ENCODE measurements at regions not wholly inside any gene's neighbourhood (a gene's known extent, or its start where the extent isn't known, plus 50 kb on each side); places are given as distances from the start of the nearest gene placed in this dataset.

- Mint-ChIP-seq H3K36me3 (ENCODE audit: insufficient read depth) (no peaks in the 10 kb centered on the region), H3K27ac (no peak overlapping the region), H3K4me1 (ENCODE audit: low read depth) (no peaks in the 10 kb centered on the region), H3K9me3 (ENCODE audit: low read depth) (no peaks in the 10 kb centered on the region), H3K27me3 (peaks cover 25% of the 10 kb centered on the region), H3K4me3 (ENCODE audit: low read depth) (no peak overlapping the region)
- no peak for TF ChIP-seq CTCF (IDR thresholded peaks at IDR 0.05; ENCODE audit: unreplicated experiment)
- no peak for DNase-seq (ENCODE audit: low spot score, unreplicated experiment)
Observed at GRCh38 chr5:171593401-171593800, 174.0 kb downstream of the FGF18 start.

- no peaks in the 10 kb centered on the region for H3K9me3 Mint-ChIP-seq (ENCODE audit: low read depth)
- no peak for DNase-seq (ENCODE audit: low spot score, unreplicated experiment)
- no peak overlapping the region for H3K4me3 Mint-ChIP-seq (ENCODE audit: low read depth)
- no peak for TF ChIP-seq CTCF (IDR thresholded peaks at IDR 0.05; ENCODE audit: unreplicated experiment)
- H3K27ac Mint-ChIP-seq: no peak overlapping the region
- H3K27me3 Mint-ChIP-seq: peaks cover 24% of the 10 kb centered on the region
- no peaks in the 10 kb centered on the region for H3K36me3 Mint-ChIP-seq (ENCODE audit: insufficient read depth)
- no peaks in the 10 kb centered on the region for H3K4me1 Mint-ChIP-seq (ENCODE audit: low read depth)
Observed at GRCh38 chr5:171593976-171594375, 174.5 kb downstream of the FGF18 start.

GRCh38 chr5:171595401-171595800 is 176.0 kb downstream of the FGF18 start:
- peaks cover 20% of the 10 kb centered on the region for H3K27me3 Mint-ChIP-seq
- no peaks in the 10 kb centered on the region for H3K36me3 Mint-ChIP-seq (ENCODE audit: insufficient read depth)
- H3K9me3 Mint-ChIP-seq (ENCODE audit: low read depth): no peaks in the 10 kb centered on the region
- H3K4me3 Mint-ChIP-seq (ENCODE audit: low read depth): no peak overlapping the region
- DNase-seq (ENCODE audit: low spot score, unreplicated experiment): no peak
- H3K4me1 Mint-ChIP-seq (ENCODE audit: low read depth): no peaks in the 10 kb centered on the region
- no peak overlapping the region for H3K27ac Mint-ChIP-seq
- no peak for TF ChIP-seq CTCF (IDR thresholded peaks at IDR 0.05; ENCODE audit: unreplicated experiment)

GRCh38 chr5:171595801-171596231 is 176.4 kb downstream of the FGF18 start:
- Mint-ChIP-seq H3K27me3 (peaks cover 22% of the 10 kb centered on the region), H3K27ac (no peak overlapping the region), H3K9me3 (ENCODE audit: low read depth) (no peaks in the 10 kb centered on the region), H3K4me3 (ENCODE audit: low read depth) (no peak overlapping the region), H3K36me3 (ENCODE audit: insufficient read depth) (no peaks in the 10 kb centered on the region), H3K4me1 (ENCODE audit: low read depth) (no peaks in the 10 kb centered on the region)
- DNase-seq (ENCODE audit: low spot score, unreplicated experiment): no peak
- no peak for TF ChIP-seq CTCF (IDR thresholded peaks at IDR 0.05; ENCODE audit: unreplicated experiment)

- Mint-ChIP-seq H3K4me1 (ENCODE audit: low read depth) (no peaks in the 10 kb centered on the region), H3K27me3 (peaks cover 24% of the 10 kb centered on the region), H3K27ac (no peak overlapping the region), H3K36me3 (ENCODE audit: insufficient read depth) (no peaks in the 10 kb centered on the region), H3K9me3 (ENCODE audit: low read depth) (no peaks in the 10 kb centered on the region), H3K4me3 (ENCODE audit: low read depth) (no peak overlapping the region)
- DNase-seq (ENCODE audit: low spot score, unreplicated experiment): no peak
- TF ChIP-seq CTCF (IDR thresholded peaks at IDR 0.05; ENCODE audit: unreplicated experiment): no peak
Observed at GRCh38 chr5:171596391-171596878, 177.0 kb downstream of the FGF18 start.
